HG02678 (cell line): ENCODE measurements at regions not wholly inside any gene's neighbourhood (a gene's known extent, or its start where the extent isn't known, plus 50 kb on each side); places are given as distances from the start of the nearest gene placed in this dataset.

ENCODE experiments used
- ATAC-seq: cut with Tn5 transposase; IDR thresholded peaks from one replicate; pipeline ENCODE4 v1.9.1; 2021; ENCODE audit warnings: mild to moderate bottlenecking, moderate library complexity; ENCODE audit not compliant: unreplicated experiment

GRCh38 chr1:221408117-221408803, 333.6 kb downstream of the DUSP10 start:
- no peak for ATAC-seq

GRCh38 chr1:221411283-221411682, 330.6 kb downstream of the DUSP10 start:
- no peak for ATAC-seq

GRCh38 chr1:221414772-221415539, 326.9 kb downstream of the DUSP10 start:
- ATAC-seq: no peak

GRCh38 chr1:221415651-221416050, 326.2 kb downstream of the DUSP10 start:
- no peak for ATAC-seq

GRCh38 chr1:221416142-221416541, 325.7 kb downstream of the DUSP10 start:
- ATAC-seq: no peak

- ATAC-seq: no peak
Measured at GRCh38 chr1:221416723-221417122, 325.2 kb downstream of the DUSP10 start.

- ATAC-seq: no peak
Measured at GRCh38 chr1:221418346-221418745, 323.5 kb downstream of the DUSP10 start.

GRCh38 chr1:221419513-221420095, 322.3 kb downstream of the DUSP10 start:
- ATAC-seq: no peak

GRCh38 chr1:221429264-221429663, 312.6 kb downstream of the DUSP10 start:
- no peak for ATAC-seq

- ATAC-seq: no peak
Measured at GRCh38 chr1:221430152-221430960, 311.5 kb downstream of the DUSP10 start.

GRCh38 chr1:221431068-221431651, 310.7 kb downstream of the DUSP10 start:
- ATAC-seq: no peak

- ATAC-seq: no peak
Measured at GRCh38 chr1:221431961-221432360, 309.9 kb downstream of the DUSP10 start.

GRCh38 chr1:221435504-221435904, 306.4 kb downstream of the DUSP10 start:
- ATAC-seq: no peak

- ATAC-seq: no peak
Measured at GRCh38 chr1:221437171-221437570, 304.7 kb downstream of the DUSP10 start.

- ATAC-seq: no peak
Measured at GRCh38 chr1:221437926-221438325, 304.0 kb downstream of the DUSP10 start.

GRCh38 chr1:221439008-221439746, 302.7 kb downstream of the DUSP10 start:
- ATAC-seq: peak; percentile 70

- no peak for ATAC-seq
Measured at GRCh38 chr1:221439747-221440501, 302.0 kb downstream of the DUSP10 start.

- no peak for ATAC-seq
Measured at GRCh38 chr1:221440658-221441057, 301.2 kb downstream of the DUSP10 start.

- no peak for ATAC-seq
Measured at GRCh38 chr1:221442056-221442455, 299.8 kb downstream of the DUSP10 start.
